GM21529 (cell line): ENCODE measurements at regions not wholly inside any gene's neighbourhood (a gene's known extent, or its start where the extent isn't known, plus 50 kb on each side); places are given as distances from the start of the nearest gene placed in this dataset.

Experiments used
- ATAC-seq: cut with Tn5 transposase; IDR thresholded peaks from one replicate; pipeline ENCODE4 v1.9.1; 2021; ENCODE audit not compliant: unreplicated experiment

GRCh38 chr18:64668461-64668962 is 519.6 kb upstream of the LINC00305 start:
- ATAC-seq, result no peak

DNA sequence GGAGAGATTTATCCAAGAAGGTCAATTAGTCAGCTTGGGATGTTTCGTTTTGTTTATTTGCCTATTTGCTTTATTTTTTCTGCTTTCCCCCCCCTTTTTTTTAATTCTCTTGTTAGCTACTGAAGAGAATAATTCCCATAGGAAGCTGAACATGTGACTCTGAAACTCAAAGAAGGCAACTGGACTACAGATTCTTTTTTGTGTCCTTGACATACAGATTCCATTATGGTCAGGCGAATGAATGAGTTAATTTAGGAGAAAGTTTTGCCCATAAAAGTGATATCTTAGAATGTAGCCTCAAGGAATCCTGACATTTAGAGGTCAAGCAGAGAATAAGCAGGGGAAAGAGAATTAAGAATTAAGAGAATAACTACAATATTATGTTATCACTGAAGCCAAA is 514.2 kb upstream of the LINC00305 start:
- no peak for ATAC-seq

- no peak for ATAC-seq
These were observed 510.3 kb upstream of the LINC00305 start for GRCh38 chr18:64659196-64659595.

DNA sequence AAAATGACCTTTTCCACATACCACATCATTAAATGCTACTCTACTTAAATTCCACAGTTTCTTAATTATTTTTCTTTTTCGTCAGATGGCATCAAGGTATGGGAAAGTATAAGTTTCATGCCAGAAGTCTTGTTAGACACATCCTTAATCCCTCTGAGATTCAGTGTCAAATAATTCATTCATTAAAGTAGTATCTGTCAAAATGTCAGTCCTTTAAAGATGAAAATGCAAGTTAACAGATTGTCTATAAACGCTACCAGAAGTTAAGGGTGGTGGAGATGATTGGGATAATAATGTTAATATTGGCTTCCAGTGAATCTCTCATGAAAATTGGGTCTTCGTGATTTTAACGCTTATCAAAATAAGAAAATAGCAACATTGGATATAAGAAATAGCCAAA is 504.2 kb upstream of the LINC00305 start:
- ATAC-seq, result no peak

GRCh38 chr18:64650068-64650467 is 501.2 kb upstream of the LINC00305 start:
- ATAC-seq, result no peak

DNA sequence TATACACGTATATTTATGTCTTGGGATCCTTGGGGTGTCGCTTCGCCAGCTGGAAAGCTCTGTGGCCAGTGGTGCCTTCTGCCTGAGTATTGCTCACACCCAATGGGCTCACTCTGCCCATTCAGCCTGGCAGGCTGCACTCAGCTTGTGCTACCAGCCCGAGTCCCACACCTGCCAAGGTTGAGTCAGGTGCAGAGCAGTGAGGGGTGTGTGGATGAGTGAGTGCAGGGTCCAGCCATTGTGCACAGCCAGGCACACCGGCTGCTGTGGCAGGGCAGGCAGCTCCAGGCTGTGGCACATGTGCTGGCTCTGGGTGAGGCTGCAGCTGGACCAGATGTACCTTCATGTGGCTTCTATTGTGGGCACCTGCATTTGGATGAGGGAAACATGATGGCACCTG is 496.9 kb upstream of the LINC00305 start:
- no peak for ATAC-seq

- no peak for ATAC-seq
These were observed 490.6 kb upstream of the LINC00305 start for GRCh38 chr18:64639536-64639935.

DNA sequence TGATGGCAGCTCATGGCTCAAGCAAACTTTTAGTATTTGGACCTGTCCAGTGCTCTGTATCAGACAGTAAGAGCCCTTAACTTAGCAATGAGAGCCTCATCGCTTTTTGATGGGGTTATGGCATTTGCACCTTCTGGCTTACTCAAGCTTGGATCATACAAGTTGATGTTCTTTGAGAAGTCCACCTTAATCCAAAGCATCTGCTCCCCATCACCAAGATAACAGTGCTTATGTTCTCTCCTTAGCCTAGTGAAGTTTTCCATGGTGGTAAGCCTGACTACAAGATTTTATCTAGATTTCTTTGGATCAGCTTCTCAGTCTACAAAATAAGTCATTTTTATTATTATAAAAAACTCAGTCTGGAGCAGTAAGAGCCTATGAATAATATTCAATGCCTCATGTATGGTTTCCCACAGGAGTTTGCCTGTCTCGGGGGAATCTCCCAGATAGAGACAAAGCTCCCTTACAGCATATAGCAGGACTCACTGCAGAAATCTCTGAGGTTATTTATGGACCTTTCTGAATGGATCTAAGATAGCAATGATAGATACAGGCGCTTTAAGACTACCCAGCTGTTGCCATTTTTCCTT is 472.2 kb upstream of the LINC00305 start:
- ATAC-seq, result no peak

GRCh38 chr18:64618390-64618789 is 469.5 kb upstream of the LINC00305 start:
- no peak for ATAC-seq

DNA sequence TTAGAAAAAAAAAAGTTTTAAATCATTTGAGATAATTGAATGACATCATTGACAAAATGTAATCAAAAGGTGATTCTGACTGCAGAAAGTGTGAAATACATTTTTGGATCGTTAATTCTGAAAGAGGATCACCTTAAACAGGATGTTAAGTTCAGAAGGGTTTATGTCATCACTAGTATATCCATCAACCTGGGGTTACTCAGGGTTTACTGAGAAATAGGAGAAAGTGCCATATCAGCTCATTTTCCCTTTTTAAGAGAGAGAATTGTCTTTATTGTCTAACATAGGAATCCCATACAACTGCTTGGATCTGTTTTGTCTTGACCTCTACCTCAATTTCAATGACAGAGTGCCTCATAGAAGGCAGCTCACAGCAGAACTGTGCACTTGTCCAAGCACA is 466.1 kb upstream of the LINC00305 start:
- no peak for ATAC-seq

GRCh38 chr18:64614446-64614845 is 465.6 kb upstream of the LINC00305 start:
- no peak for ATAC-seq

- ATAC-seq, result no peak
These were observed 443.4 kb upstream of the LINC00305 start for GRCh38 chr18:64592246-64592645.

- no peak for ATAC-seq
These were observed 440.1 kb upstream of the LINC00305 start for GRCh38 chr18:64589000-64589399.

DNA sequence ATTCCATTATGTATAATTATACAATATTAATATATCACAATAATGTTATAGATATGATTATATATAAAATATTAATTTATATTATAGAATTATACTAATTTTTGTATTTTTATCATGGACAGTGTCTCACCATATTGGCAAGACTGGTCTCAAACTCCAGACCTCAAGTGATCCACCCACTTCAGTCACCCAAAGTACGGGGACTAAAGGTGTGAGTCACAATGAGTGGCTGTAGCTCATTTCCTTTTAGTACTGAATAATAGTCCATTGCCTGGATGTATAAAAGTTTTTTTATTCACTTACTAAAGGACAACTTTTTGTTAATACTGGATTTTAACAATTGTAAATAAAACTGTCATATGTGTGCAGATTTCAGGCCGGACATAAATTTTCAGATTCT is 417.6 kb upstream of the LINC00305 start:
- ATAC-seq, result no peak

- ATAC-seq, result no peak
These were observed 413.8 kb upstream of the LINC00305 start for GRCh38 chr18:64562651-64563050.

DNA sequence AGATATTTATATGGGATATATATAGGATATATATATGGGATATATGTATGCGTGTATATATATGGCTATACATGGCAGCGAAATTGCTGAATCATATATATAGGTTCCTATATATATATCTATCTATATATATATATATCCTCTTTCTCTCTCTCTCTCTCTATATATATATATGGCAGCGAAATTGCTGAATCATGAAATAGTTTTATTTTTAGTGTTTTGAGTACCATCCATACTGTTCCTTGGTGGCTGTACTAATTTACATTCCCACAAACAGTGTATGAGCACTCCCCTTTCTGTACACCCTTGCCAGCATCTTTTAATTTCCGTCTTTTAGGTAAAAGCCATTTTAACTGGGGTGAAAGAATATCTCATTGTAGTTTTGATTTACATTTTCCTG is 397.6 kb upstream of the LINC00305 start:
- ATAC-seq, result no peak

DNA sequence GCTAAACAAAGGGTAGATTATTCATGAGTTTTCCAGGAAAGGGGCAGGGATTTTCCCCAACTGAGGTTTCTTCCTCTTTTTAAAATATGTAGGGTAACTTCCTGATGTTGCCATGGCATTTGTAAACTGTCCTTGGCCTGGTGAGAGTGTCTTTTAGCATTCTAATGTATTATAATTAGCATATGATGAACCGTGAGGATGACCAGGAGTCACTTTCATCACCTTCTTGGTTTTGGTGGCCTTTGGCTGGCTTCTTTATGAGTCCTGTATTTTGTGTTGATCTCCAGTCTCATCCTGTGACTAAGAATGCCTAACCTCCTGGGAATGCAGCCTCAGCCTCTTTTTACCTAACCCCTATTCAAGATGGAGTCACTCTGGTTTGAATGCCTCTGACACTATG is 391.0 kb upstream of the LINC00305 start:
- no peak for ATAC-seq

GRCh38 chr18:64528646-64529045 is 379.8 kb upstream of the LINC00305 start:
- no peak for ATAC-seq

DNA sequence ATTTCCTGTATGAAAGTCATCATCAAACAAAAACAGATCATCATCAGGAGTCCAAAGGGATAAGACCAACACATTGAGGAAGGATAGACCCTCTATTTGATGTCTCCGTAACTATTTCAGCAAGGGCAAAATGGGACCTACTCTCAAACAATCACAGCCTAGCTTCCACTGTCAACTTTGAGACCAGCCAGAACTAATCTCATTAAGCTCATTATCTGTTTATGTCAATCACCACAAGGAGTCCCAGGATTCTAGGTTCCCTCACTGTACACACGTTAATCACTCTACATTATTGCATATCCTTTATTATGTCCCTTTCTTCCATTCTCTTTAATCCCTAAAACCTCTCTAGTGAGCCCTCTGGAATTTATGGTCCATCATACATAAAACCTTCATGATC is 370.3 kb upstream of the LINC00305 start:
- no peak for ATAC-seq

- ATAC-seq, result no peak
These were observed 369.3 kb upstream of the LINC00305 start for GRCh38 chr18:64518191-64518590.

DNA sequence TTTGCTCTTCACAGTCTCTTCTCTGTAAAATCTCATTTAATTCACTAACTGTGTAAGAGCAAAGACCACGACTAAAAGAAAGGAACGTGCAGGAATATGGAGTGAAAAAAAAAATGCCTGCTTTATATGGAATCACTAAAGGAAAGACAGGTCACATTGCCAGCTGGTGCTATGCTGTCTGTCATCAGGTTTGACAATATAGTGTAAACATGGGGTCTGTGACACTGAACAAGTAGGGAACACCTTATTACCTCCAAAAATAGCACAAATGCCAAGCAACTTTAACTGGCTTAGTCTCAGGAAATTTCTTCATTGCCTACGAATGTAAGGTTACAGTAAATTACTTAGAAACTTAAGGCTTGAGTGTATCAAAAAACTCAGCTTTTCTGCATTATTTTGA is 364.5 kb upstream of the LINC00305 start:
- no peak for ATAC-seq

GRCh38 chr18:64490207-64490606 is 341.3 kb upstream of the LINC00305 start:
- ATAC-seq, result no peak

DNA sequence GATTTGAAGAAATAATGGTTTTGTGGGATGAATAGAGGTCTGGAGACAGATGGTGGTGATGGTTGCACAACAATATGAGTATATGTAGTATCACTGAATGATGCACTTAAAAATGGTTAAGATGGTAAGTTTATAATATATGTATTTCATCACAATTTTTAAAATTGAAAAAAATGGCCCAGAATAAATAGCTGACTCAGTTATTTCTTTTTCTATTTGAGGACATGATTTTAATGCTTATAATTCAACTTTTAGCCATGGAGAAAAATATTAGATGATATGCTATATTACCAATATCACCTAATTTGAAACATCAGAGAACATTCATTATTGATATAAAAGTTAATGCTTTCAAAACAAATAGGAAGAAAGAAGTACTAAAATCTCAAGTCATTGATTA is 339.8 kb upstream of the LINC00305 start:
- no peak for ATAC-seq
